ENCODE measurements at regions not wholly inside any gene's neighbourhood (a gene's known extent, or its start where the extent isn't known, plus 50 kb on each side); places are given as distances from the start of the nearest gene placed in this dataset.

DNA sequence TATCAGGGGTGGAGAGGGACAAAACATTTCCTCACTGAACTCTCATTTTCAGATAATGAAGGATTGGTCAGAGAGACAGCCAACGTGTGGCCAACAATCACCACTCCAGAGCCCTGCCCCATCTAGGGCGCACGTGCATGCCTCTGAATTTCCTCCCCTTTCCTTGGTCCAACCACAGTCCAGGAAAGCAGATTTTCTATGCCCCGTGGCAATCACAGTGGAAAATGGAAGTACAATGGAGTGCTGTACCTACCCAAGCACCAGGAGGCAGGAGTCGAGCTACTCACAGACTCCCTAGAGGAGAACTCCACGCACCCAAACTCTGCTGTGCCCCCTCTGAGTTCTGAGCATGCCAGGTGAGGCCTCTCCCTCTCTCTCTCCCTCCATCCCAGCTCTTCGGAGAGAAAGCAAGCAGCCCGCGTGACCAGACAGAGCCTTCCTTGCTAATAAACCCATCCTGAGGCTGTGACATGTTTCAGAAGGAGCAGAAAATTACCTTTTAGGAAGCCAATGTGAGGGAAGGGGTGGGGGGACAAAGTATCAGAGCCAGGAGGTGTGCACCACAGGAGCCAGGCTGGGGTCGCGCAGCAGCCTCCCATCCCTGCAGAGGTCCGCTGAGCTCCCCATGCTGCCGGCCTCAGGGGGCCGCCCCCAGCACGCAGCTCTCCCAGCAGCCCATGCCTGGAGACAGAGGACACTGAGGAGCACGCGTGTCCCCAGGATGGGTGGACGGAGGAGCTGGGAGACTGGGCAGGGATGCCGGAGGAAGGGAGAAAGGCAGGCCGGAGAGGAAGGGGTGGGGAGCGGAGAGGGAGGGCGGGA is 73.4 kb downstream of the PITPNM2 start:
- peak; percentile 38 for DNase-seq

DNA sequence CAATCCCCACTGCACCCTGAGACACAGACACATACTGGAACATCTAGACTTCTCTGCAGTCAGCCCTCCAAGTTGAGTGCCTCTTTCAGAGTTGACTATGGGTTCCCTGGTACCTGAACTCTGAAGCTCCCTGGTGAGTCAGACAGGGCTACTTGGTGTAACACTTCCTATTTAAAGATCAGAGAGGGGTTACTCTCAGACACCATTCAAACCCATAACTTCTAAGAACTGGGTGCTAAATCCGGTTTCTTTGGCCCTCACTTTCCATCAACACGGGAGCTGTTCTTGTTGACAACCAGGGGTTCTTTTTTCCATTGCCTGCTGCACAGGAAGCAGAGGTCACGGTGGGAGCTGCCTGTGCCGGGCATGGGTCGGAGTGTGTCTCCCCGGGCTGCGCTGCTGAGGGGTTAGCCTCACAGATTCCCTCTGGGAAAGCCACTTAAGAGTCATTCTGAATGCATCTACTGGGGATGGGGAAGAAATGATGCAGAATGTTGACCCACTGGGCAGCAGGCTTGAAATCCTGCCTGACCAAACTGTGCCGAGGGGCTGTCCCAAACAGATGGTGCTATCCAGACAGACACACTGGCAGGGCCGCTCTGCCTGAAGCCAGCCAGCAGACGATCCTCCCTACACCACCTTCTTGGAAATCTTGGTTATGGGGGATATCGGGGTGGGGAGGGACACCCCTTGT is 74.1 kb downstream of the PITPNM2 start:
- no peak for DNase-seq

GRCh38 chr12:123075646-123076171 is 75.2 kb downstream of the PITPNM2 start:
- no peak for DNase-seq

DNA sequence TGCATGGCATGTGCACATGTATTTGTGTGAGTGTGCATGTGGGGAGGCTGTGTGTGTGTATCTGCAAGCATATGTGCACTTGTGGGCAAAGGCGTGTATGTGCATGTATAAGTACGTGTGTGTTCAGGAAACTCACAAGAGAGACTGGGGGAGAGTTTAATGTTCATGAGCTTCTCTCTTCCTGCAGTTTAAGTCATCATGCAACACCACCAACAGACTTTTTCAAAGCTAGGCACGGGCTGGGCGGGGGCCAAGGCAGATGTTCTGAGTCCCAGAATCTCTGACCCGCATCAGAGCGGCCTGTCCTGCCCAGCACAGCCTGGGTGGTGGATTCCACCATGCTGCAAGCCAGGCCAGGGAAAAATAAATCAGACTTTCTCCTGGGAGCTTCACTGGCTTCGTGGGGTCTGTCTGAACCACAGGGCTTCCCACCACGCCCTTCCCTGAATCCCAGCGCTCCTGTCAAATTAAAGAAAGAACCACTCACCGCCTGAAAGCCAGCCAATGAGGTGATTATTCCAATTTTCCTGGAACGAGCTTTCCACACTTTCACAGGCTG is 75.7 kb downstream of the PITPNM2 start:
- peak; percentile 42 for DNase-seq

GRCh38 chr12:123073962-123074801 is 76.7 kb downstream of the PITPNM2 start:
- no peak for DNase-seq

DNA sequence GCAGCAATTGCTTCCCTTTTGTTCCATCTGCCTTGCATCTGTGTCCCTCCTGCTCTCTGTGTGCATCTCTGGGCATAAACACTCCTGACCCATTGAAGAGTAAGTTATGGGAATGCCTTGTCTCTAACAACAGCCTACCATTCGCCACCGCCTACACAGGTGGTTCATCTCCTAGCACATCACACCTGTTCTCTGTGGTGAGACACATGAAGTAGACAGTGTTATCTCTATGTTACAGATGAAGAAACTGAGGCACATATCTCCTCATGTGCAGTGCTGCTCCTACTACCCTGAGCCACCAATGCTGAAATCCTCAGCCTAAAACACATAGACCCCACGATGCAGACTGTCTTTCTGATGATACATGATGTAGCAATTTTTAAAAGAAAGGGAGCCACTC is 77.6 kb downstream of the PITPNM2 start:
- no peak for DNase-seq

GRCh38 chr12:123071857-123072256 is 79.0 kb downstream of the PITPNM2 start:
- peak; percentile 55 for DNase-seq

- DNase-seq = no peak
Observed at GRCh38 chr12:123071099-123071800, 79.6 kb downstream of the PITPNM2 start.

- no peak for DNase-seq
Observed at GRCh38 chr12:123070267-123071081, 80.4 kb downstream of the PITPNM2 start.

DNA sequence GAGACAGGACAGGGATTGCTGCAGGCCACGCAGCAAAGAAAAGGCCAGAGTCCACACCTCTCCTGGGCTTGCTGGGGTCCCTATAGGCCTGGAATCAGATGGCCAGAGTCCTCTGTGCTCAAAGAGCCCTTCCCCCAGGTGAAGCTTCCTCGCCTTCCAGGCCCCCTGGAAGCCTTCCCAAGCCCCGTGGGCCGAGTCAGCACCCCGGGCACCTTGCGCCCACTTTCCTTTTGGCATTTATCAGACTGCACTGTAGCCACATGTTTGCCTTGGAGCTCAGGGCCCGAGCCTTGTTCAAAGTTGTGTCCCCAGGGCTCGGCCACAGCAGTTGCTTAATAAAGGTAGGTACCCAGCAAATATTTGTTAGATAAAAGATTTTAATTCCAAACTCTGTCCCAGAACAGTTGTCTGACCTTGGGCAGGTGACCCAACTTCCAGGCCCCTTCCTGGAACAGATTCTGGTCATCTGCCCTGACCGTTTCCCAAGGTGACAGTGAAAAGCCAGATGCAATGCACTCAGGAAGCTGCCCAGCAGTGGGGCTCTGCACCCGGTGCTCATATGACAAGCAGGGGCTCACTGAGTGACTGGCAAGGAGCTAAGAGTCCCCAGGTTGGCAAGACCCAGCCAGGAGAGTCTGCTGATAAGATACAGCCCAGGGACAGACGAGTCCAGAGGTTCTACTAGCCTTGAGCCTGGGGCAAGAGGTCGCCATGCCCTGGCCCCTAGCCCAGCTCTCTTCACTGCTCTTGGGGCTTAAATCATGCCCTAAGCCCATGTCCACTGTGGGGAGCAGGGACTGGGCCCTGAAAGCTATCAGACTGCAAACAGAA is 81.2 kb downstream of the PITPNM2 start:
- DNase-seq = no peak

DNA sequence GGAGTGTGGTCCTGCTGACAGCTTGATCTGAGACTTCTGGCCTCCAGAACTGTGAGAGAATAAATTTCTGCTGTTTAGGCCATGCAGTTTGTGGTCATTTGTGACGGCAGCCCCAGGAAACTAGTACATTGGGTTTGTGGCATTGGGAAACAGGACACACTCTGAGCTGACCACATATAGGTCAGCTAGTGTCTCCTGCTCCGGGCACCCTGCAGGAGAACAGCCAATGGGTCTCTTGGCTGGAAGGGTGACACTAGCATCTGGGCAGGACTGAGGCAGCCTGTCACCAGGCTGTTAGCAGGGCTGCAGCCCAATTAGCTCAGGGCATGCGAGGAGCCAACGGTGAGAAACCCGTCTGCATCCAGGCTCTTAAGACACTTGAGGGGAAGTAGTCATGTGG is 83.2 kb downstream of the PITPNM2 start:
- no peak for DNase-seq

DNA sequence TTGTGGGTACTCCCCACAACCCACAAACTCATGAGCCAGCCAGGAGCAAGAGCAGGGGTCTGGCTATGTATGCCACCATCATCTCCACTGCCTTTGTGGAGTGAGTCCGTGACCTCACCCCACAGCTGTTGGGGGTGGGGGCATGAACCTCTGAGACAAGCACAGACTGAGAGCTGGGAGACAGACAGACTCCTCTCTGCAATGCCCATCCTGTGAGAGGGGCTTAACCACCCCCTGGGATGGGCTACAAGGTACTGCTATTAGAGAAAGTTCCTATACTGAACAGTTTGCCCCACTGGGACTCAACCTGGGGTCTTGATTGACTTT is 84.5 kb downstream of the PITPNM2 start:
- no peak for DNase-seq

DNA sequence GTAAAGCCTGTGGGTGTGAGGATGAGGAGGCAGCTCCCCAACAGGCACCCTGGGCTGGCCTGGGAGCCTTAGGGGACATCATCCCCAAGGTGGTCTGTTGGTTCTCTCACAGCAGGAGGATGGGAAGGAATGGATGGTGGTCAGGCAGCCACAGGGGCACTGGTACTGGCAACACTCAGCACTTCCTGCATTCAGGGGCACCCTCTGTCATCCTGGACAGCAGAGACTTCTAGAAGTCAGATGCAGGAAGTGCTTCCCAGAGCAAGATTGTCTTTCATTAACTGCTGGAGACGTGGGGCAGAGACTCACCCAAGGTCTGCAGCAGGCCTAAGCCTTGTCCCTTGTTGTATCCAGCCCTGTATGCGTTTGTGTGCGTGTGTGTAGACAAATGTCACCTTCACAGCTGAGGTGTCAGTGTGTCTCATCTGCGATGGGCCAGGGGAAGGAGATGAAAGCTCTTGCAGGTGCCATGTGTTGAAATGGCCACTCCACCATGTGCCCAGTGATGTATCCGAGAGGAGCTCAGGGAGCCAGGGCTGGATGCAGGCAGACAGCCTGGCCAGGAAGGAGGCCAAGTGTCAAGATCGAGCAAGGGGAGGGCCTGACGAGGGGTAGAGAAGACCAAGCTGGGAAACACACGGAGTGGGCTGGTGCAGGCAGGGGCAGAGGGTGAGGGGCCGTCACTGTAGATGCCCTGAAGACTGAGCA is 85.1 kb downstream of the PITPNM2 start:
- no peak for DNase-seq

DNA sequence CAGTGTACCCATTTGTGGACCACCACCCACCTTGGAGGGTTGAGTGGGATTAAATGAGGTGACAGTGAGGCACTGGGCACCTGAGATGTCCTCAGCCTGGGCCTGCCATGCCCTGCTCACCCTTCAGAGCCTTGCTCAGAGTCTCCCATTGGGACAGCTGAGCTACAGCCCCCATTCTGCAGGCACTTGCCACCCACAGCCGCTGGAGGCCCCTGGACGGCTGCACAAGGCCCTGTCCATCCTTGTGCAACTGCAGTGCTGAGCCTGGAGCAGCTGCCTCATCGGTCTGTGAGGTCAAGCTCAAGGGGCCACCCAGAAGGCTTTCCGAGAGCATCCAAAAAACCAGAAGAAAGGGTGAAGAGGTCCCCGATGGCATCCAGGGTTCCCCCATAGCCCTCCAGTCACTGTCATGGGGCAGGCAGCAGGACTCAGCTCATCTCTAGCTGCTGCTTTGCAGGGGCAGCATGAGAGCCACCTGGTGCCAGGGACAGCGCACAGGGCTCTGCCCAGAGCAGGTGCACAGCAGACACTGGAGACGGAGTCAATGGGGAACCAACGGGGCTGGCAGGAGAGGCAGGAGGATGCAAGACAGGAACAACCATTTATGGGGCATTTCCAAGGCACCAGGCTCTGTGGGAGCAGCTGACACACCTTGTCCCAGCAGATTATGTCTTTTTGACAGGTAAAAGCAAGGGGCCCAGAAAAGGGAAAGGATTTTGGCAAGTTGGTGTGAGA is 84.6 kb downstream of the ARL6IP4 start:
- DNase-seq = no peak

GRCh38 chr12:123064366-123064765 is 83.9 kb downstream of the ARL6IP4 start:
- DNase-seq = no peak

GRCh38 chr12:123063535-123063934 is 83.1 kb downstream of the ARL6IP4 start:
- no peak for DNase-seq

DNA sequence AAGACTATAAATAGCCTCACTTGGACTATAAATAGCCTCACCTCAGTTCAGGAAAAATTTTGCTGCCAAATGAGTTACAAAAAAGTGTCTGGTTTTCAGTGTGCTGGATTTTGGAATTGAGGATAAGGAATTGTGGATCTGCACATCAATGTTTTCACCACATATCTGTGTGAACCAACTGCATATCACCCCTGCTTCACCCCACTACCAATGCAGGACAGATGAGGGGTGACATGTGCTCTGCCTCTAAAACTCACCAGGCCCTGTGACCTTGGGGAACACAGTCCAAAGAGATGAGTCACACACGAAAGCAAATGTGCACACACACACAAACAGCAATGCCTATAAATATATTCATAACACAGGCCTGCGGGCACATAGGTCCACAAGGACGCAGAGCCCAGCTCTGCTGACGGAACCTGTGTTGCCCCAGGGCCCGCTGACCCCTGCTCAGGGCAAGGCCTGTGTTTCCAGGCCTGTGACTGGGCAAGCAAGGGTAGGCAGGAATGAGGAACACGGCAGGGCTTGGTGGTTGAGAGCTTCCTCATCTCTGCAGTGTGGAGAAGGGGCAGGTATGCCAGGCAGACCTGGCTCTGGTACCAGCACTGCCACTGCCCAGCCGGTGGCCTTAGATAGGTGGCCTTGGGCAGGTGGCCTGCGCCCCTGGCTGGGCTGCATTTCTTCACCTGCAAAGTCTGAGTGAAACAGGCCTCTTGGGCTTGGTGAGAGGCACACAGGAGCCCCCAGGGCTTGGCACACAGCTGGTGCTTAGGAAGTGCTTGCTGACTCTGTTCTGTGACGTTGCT is 82.4 kb downstream of the ARL6IP4 start:
- no peak for DNase-seq

Data from NCI-H2227 treated with DMSO at 0.1 percent for 48 hours (cell line).